ENCODE measurements at regions not wholly inside any gene's neighbourhood (a gene's known extent, or its start where the extent isn't known, plus 50 kb on each side); places are given as distances from the start of the nearest gene placed in this dataset.

DNA sequence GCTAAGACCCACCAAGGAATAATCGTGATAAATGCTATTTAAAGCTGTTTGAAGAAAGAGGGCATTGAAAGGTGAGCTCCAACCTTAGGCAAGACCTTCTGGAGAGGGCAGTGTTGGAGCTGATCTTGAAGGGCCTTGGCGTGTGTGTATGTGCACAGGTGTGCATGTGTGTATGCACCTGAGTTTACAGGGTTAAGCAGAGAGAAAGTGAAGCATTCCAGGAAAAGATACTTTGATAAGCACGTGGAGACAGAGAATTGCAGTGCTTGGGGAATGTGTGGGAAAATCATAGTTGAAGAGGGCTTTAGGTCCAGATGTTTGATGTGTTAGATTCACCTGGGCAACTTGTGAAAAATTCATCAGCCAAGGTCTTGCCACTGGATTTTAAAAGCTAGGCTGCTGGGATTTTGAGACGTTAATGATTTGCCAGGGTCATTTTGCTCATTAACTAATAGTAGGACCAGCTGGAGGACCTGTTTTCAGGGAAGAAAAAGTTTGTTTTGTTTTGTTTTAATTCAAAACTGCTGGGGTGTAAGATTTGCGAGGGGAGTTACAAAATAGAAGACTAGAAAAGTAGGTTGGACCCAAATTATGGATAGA, 78.3 kb upstream of the ANKRD55 start:
- TF ChIP-seq, protein P1, sequence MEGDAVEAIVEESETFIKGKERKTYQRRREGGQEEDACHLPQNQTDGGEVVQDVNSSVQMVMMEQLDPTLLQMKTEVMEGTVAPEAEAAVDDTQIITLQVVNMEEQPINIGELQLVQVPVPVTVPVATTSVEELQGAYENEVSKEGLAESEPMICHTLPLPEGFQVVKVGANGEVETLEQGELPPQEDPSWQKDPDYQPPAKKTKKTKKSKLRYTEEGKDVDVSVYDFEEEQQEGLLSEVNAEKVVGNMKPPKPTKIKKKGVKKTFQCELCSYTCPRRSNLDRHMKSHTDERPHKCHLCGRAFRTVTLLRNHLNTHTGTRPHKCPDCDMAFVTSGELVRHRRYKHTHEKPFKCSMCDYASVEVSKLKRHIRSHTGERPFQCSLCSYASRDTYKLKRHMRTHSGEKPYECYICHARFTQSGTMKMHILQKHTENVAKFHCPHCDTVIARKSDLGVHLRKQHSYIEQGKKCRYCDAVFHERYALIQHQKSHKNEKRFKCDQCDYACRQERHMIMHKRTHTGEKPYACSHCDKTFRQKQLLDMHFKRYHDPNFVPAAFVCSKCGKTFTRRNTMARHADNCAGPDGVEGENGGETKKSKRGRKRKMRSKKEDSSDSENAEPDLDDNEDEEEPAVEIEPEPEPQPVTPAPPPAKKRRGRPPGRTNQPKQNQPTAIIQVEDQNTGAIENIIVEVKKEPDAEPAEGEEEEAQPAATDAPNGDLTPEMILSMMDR (IDR thresholded peaks at IDR 0.05), result no peak
- TF ChIP-seq ZFX (IDR thresholded peaks at IDR 0.05; ENCODE audit: borderline replicate concordance), result no peak
